ENCODE measurements at regions not wholly inside any gene's neighbourhood (a gene's known extent, or its start where the extent isn't known, plus 50 kb on each side); places are given as distances from the start of the nearest gene placed in this dataset.

- no peak for TF ChIP-seq CTCF (IDR thresholded peaks at IDR 0.05)
- no peak for TF ChIP-seq POLR2AphosphoS5 (IDR thresholded peaks at IDR 0.05)
- TF ChIP-seq POLR2A (IDR thresholded peaks at IDR 0.05; ENCODE audit: low read depth), result no peak
- no peak for TF ChIP-seq EP300 (IDR thresholded peaks at IDR 0.05)
These were observed 420.9 kb downstream of the GJA1 start for GRCh38 chr6:121856296-121856695.
